Adrenal gland (tissue), 5 donors: ENCODE measurements at regions not wholly inside any gene's neighbourhood (a gene's known extent, or its start where the extent isn't known, plus 50 kb on each side); places are given as distances from the start of the nearest gene placed in this dataset.

ENCODE experiments used
- CTCF ChIP-seq, 6 experiments: fragments of 450-650 bp in 4 of 6; fragments of 200-600 bp in 2 of 6; sonication (generic) in 1 of 6; IDR thresholded peaks; 1 replicate in 5 of 6; 2 replicates in 1 of 6; pipeline versions ENCODE4 v1.5.1 to v1.8.0; 2016 to 2021; ENCODE audit warnings: antibody characterized with exemption in 6 of 6, mild to moderate bottlenecking in 2 of 6, moderate library complexity in 1 of 6
- POLR2A ChIP-seq, 2 donors: fragments of 450-650 bp; IDR thresholded peaks; one replicate each; pipeline ENCODE4 v1.6.1; 2017; ENCODE audit warnings: antibody characterized with exemption in 2 of 2, mild to moderate bottlenecking in 2 of 2, moderate library complexity in 1 of 2
- donor health status: DM: no; HTN: no; CAD: no.

DNA sequence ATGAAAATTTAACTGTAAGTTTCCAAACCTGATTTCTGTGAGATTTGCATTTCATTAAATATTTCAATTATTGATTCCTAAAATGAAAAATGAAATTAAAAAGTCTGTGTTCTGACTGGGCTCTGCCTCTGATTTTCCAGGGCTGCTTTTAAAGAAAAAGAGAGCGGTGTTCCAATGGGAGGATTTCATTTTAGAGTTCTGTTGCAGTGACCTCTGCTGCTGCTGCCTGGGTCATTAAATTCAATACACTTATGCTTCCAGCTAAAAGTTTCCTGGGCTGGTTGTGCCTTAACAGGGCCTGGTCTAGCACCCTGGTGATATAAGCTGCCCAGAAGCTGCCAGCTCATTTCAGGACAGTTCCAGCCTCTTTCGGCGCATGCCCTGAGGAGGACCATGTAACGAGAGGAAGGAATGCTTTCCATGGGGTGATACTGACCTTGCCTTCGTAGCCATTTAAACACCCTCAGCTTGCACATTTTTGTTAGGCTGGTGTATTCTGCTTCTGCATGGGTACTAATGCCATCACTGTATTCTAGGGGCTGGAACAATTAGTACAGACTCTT, 93.3 kb downstream of the TMEM174 start:
- TF ChIP-seq CTCF (IDR thresholded peaks at IDR 0.05) (no peak), POLR2A (IDR thresholded peaks at IDR 0.05) (no peak)
